ENCODE measurements at regions not wholly inside any gene's neighbourhood (a gene's known extent, or its start where the extent isn't known, plus 50 kb on each side); places are given as distances from the start of the nearest gene placed in this dataset.

DNA sequence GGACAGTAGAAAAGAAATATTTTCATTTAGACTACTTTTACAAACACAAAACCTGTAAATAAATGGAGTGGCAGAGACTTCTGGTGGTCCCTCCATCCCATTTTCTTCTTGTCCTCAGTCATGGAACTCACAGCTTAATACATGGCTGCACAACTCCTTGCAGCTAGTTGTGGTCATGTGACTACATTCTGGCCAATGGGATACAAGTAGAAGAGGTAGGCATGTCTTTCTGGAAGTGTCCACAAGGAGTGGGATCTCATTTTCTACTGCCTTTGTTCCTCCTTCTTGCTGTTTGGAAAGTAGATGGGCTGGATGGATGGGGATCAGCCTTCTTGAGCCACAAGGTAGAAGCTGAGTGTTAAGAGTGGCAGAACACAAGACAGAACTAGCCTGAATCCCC, 555.8 kb downstream of the SATB2 start:
- no peak for TF ChIP-seq POLR2AphosphoS5 (IDR thresholded peaks at IDR 0.05; ENCODE audit: borderline replicate concordance, low read depth, low read length)
- no peak for TF ChIP-seq EZH2 (IDR thresholded peaks at IDR 0.05)
- TF ChIP-seq FOXP2 (optimal IDR thresholded peaks at IDR 0.05; ENCODE audit: control extremely low read depth, extremely low read length, insufficient read depth) = no peak
